Activated T-cell treated with anti-CD3 and anti-CD28 coated beads, Interleukin-2, amount 50 U/mL, for 72 hours (primary cell): ENCODE measurements at regions not wholly inside any gene's neighbourhood (a gene's known extent, or its start where the extent isn't known, plus 50 kb on each side); places are given as distances from the start of the nearest gene placed in this dataset.

Source experiments
- ATAC-seq, 2 donors: fragments of 150-1000 bp; cut with Tn5 transposase; replicated peaks in 1 of 2; 2 replicates each; pipeline ENCODE4 v1.10.0; 2021; ENCODE audit warnings: moderate library complexity in 2 of 2, mild to moderate bottlenecking in 1 of 2
- DNase-seq, 2 donors: peaks; one replicate each; pipeline ENCODE4 v3.0.0; 2021 to 2022; ENCODE audit warnings: mixed read lengths in 1 of 2
- H3K27ac Mint-ChIP-seq: one replicate; pipeline ENCODE4 v1.8.0; 2022; ENCODE audit warnings: mild to moderate bottlenecking, moderate library complexity, mixed read lengths
- H3K27me3 Mint-ChIP-seq: one replicate; pipeline ENCODE4 v1.8.0; 2022; ENCODE audit warnings: low read depth, mixed read lengths
- H3K36me3 Mint-ChIP-seq, 2 donors: one replicate each; pipeline ENCODE4 v1.8.0; 2022; ENCODE audit warnings: mixed read lengths in 2 of 2, mild to moderate bottlenecking in 1 of 2; ENCODE audit not compliant: insufficient read depth in 2 of 2
- H3K4me1 Mint-ChIP-seq: one replicate; pipeline ENCODE4 v1.8.0; 2022; ENCODE audit warnings: low read depth, mixed read lengths
- H3K4me3 Mint-ChIP-seq, 2 donors: one replicate each; pipeline ENCODE4 v1.8.0; 2022; ENCODE audit warnings: mild to moderate bottlenecking in 2 of 2, mixed read lengths in 2 of 2, moderate library complexity in 2 of 2
- H3K9me3 Mint-ChIP-seq, 2 donors: one replicate each; pipeline ENCODE4 v1.8.0; 2022; ENCODE audit warnings: mixed read lengths in 2 of 2

- Mint-ChIP-seq H3K4me3 (no peak overlapping the region), H3K9me3 (peaks cover 6 to 15% of the 10 kb centered on the region in 2 donors), H3K36me3 (peaks cover 9% of the 10 kb centered on the region in 2 donors), H3K27ac (no peak overlapping the region), H3K4me1 (no peaks in the 10 kb centered on the region), H3K27me3 (no peaks in the 10 kb centered on the region)
- ATAC-seq (no peak), DNase-seq (no peak)
These were observed 68.1 kb upstream of the CTNNB1 start for GRCh38 chr3:41131224-41131623.

DNA sequence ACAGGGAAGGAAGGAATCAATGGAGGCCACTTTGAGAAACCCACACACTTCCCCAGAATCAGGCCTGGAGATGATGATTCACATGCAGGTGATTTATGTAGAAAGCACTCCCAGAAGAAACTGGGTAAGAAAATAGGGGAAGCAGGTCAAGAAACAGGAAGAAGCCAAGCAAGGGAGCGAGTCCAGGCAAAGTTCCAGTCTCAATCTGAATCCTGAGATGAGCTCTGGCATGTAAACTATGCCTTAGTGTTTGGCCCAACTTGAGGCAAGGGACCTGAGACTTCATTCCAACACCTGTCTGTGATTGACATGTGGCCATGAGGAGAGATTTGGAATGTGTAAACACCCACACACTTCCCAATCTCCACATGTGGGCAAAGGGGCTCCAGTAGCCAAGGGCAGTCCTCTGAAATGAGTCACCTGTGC, 61.6 kb upstream of the CTNNB1 start:
- Mint-ChIP-seq H3K9me3 (no peaks in the 10 kb centered on the region), H3K27ac (no peak overlapping the region), H3K4me1 (no peaks in the 10 kb centered on the region), H3K27me3 (no peaks in the 10 kb centered on the region), H3K4me3 (no peak overlapping the region), H3K36me3 (no peaks in the 10 kb centered on the region)
- ATAC-seq (no peak), DNase-seq (no peak)

GRCh38 chr3:41138146-41138545, 61.2 kb upstream of the CTNNB1 start:
- Mint-ChIP-seq H3K4me3 (no peak overlapping the region), H3K36me3 (no peaks in the 10 kb centered on the region), H3K27ac (no peak overlapping the region), H3K27me3 (no peaks in the 10 kb centered on the region), H3K4me1 (no peaks in the 10 kb centered on the region), H3K9me3 (no peaks in the 10 kb centered on the region)
- ATAC-seq: no peak
- no peak for DNase-seq

- DNase-seq: no peak
- no peaks in the 10 kb centered on the region for H3K4me1 Mint-ChIP-seq
- H3K4me3 Mint-ChIP-seq: no peak overlapping the region
- H3K27me3 Mint-ChIP-seq: no peaks in the 10 kb centered on the region
- no peaks in the 10 kb centered on the region for H3K9me3 Mint-ChIP-seq
- no peak for ATAC-seq
- no peak overlapping the region for H3K27ac Mint-ChIP-seq
- no peaks in the 10 kb centered on the region for H3K36me3 Mint-ChIP-seq
These were observed 60.7 kb upstream of the CTNNB1 start for GRCh38 chr3:41138601-41139000.

GRCh38 chr3:41140242-41140641, 59.1 kb upstream of the CTNNB1 start:
- no peaks in the 10 kb centered on the region for H3K36me3 Mint-ChIP-seq
- no peak overlapping the region for H3K4me3 Mint-ChIP-seq
- no peak overlapping the region for H3K27ac Mint-ChIP-seq
- H3K4me1 Mint-ChIP-seq: no peaks in the 10 kb centered on the region
- peaks cover 4% of the 10 kb centered on the region for H3K27me3 Mint-ChIP-seq
- no peaks in the 10 kb centered on the region for H3K9me3 Mint-ChIP-seq
- ATAC-seq: no peak
- DNase-seq: no peak

- Mint-ChIP-seq H3K27ac (no peak overlapping the region), H3K27me3 (peaks cover 4% of the 10 kb centered on the region), H3K4me1 (no peaks in the 10 kb centered on the region), H3K4me3 (no peak overlapping the region), H3K36me3 (peaks cover 4 to 5% of the 10 kb centered on the region in 2 donors), H3K9me3 (peaks cover 1 to 3% of the 10 kb centered on the region in 2 donors)
- no peak for ATAC-seq
- no peak for DNase-seq
These were observed 57.7 kb upstream of the CTNNB1 start for GRCh38 chr3:41141433-41142167.

GRCh38 chr3:41143421-41144031, 55.8 kb upstream of the CTNNB1 start:
- DNase-seq: no peak
- Mint-ChIP-seq H3K4me1 (no peaks in the 10 kb centered on the region), H3K27me3 (peaks cover 4% of the 10 kb centered on the region), H3K9me3 (peaks cover 4 to 5% of the 10 kb centered on the region in 2 donors), H3K4me3 (no peak overlapping the region), H3K27ac (no peak overlapping the region), H3K36me3 (peaks cover 6 to 8% of the 10 kb centered on the region in 2 donors)
- ATAC-seq: no peak

- Mint-ChIP-seq H3K27ac (no peak overlapping the region), H3K9me3 (peaks cover 4 to 5% of the 10 kb centered on the region in 2 donors), H3K36me3 (peaks cover 6 to 8% of the 10 kb centered on the region in 2 donors), H3K4me1 (no peaks in the 10 kb centered on the region), H3K27me3 (peaks cover 4% of the 10 kb centered on the region), H3K4me3 (no peak overlapping the region)
- DNase-seq: no peak
- no peak for ATAC-seq
These were observed 54.7 kb upstream of the CTNNB1 start for GRCh38 chr3:41144631-41145030.

- H3K36me3 Mint-ChIP-seq: peaks cover 6 to 8% of the 10 kb centered on the region in 2 donors
- DNase-seq (no peak), ATAC-seq (no peak)
- no peak overlapping the region for H3K4me3 Mint-ChIP-seq
- no peak overlapping the region for H3K27ac Mint-ChIP-seq
- H3K9me3 Mint-ChIP-seq: peaks cover 4 to 5% of the 10 kb centered on the region in 2 donors
- H3K4me1 Mint-ChIP-seq: no peaks in the 10 kb centered on the region
- H3K27me3 Mint-ChIP-seq: peaks cover 4% of the 10 kb centered on the region
These were observed 50.8 kb upstream of the CTNNB1 start for GRCh38 chr3:41148478-41148877.

DNA sequence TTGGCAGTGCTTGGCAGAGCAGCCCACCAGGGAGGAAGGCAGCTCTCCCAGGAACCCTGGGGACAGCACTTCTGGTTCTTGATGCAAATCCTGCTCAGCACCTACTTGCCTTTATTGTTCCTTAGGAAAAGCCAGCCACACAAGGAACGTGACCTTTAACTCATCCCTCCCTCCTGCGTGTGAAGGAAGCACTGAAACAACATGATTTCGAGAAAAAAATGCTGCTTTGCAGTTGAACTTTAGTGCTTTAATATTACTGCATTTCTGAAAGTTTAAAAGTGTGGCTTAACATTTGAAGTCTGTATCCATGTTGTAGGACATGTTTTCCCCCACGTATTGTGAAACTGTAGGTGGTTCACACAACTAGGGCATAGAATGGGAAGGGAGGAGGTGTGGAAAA, 50.4 kb upstream of the CTNNB1 start:
- Mint-ChIP-seq H3K4me3 (no peak overlapping the region), H3K36me3 (peaks cover 6 to 8% of the 10 kb centered on the region in 2 donors), H3K27ac (no peak overlapping the region), H3K9me3 (peaks cover 4 to 5% of the 10 kb centered on the region in 2 donors), H3K4me1 (no peaks in the 10 kb centered on the region), H3K27me3 (peaks cover 4% of the 10 kb centered on the region)
- DNase-seq (no peak), ATAC-seq (no peak)
